Fibroblast of lung (primary cell): ENCODE measurements at regions not wholly inside any gene's neighbourhood (a gene's known extent, or its start where the extent isn't known, plus 50 kb on each side); places are given as distances from the start of the nearest gene placed in this dataset.

Experiments
- DNase-seq, 2 donors: peaks; one replicate each; pipeline versions ENCODE4 v3.0.0 to v3.0.0-alpha.2; 2010; ENCODE audit warnings: low read depth in 2 of 2
- H2AFZ ChIP-seq: 2 replicates; pipeline ENCODE4 v1.5.1; 2012; ENCODE audit warnings: low read length, control low read depth, inconsistent platforms
- H3K27ac ChIP-seq: 2 replicates; pipeline ENCODE4 v1.5.1; 2011; ENCODE audit warnings: low read length, control low read depth; ENCODE audit not compliant: insufficient read depth
- H3K27me3 ChIP-seq: 2 replicates; pipeline ENCODE4 v1.5.1; 2011; ENCODE audit warnings: mild to moderate bottlenecking, low read length; ENCODE audit not compliant: control insufficient read depth, insufficient read depth
- H3K36me3 ChIP-seq: 2 replicates; pipeline ENCODE4 v1.5.1; 2011; ENCODE audit warnings: low read length; ENCODE audit not compliant: control insufficient read depth, insufficient read depth
- H3K4me1 ChIP-seq: 2 replicates; pipeline ENCODE4 v1.5.1; 2011; ENCODE audit warnings: low read length; ENCODE audit not compliant: control insufficient read depth, insufficient read depth; ENCODE audit errors: extremely low read depth
- H3K4me2 ChIP-seq: 2 replicates; pipeline ENCODE4 v1.5.1; 2011; ENCODE audit warnings: low read length, control low read depth; ENCODE audit not compliant: insufficient read depth; ENCODE audit errors: extremely low read depth
- H3K4me3 ChIP-seq, 4 experiments: fragments of 200-600 bp in 1 of 4; sonication (generic) in 1 of 4; replicated peaks in 1 of 4; 2 replicates each; pipeline ENCODE4 v1.5.1; 2011 to 2016; ENCODE audit warnings: low read length in 4 of 4, low read depth in 3 of 4, mild to moderate bottlenecking in 3 of 4, control low read depth in 2 of 4, inconsistent platforms in 1 of 4, mixed read lengths in 1 of 4; ENCODE audit not compliant: insufficient read depth in 1 of 4; ENCODE audit errors: control extremely low read depth in 1 of 4
- H3K79me2 ChIP-seq: 2 replicates; pipeline ENCODE4 v1.5.1; 2012; ENCODE audit warnings: mild to moderate bottlenecking, low read length, inconsistent platforms; ENCODE audit not compliant: control insufficient read depth, insufficient read depth
- H3K9ac ChIP-seq: 2 replicates; pipeline ENCODE4 v1.5.1; 2011; ENCODE audit warnings: mild to moderate bottlenecking, low read length, control low read depth; ENCODE audit not compliant: insufficient read depth
- H3K9me3 ChIP-seq: 2 replicates; pipeline ENCODE4 v1.5.1; 2012; ENCODE audit warnings: low read depth, low read length; ENCODE audit not compliant: control insufficient read depth, insufficient read depth
- H4K20me1 ChIP-seq: 2 replicates; pipeline ENCODE4 v1.5.1; 2011; ENCODE audit warnings: low read length; ENCODE audit not compliant: control insufficient read depth, insufficient read depth; ENCODE audit errors: extremely low read depth
- EZH2 ChIP-seq: IDR thresholded peaks from 2 replicates; pipeline ENCODE4 v1.5.1; 2012; ENCODE audit warnings: low read length, control low read depth, mild to moderate bottlenecking; ENCODE audit errors: missing control alignments
- TF ChIP-seq, protein P1 (sequence below), 2 donors: IDR thresholded peaks in 1 of 2; conservative IDR thresholded peaks in 1 of 2; 1 replicate in 1 of 2; 2 replicates in 1 of 2; pipeline ENCODE4 v1.5.1; 2011 to 2012; ENCODE audit warnings: low read length in 2 of 2, control low read depth in 1 of 2, inconsistent platforms in 1 of 2, low read depth in 1 of 2, mild to moderate bottlenecking in 1 of 2

DNA sequence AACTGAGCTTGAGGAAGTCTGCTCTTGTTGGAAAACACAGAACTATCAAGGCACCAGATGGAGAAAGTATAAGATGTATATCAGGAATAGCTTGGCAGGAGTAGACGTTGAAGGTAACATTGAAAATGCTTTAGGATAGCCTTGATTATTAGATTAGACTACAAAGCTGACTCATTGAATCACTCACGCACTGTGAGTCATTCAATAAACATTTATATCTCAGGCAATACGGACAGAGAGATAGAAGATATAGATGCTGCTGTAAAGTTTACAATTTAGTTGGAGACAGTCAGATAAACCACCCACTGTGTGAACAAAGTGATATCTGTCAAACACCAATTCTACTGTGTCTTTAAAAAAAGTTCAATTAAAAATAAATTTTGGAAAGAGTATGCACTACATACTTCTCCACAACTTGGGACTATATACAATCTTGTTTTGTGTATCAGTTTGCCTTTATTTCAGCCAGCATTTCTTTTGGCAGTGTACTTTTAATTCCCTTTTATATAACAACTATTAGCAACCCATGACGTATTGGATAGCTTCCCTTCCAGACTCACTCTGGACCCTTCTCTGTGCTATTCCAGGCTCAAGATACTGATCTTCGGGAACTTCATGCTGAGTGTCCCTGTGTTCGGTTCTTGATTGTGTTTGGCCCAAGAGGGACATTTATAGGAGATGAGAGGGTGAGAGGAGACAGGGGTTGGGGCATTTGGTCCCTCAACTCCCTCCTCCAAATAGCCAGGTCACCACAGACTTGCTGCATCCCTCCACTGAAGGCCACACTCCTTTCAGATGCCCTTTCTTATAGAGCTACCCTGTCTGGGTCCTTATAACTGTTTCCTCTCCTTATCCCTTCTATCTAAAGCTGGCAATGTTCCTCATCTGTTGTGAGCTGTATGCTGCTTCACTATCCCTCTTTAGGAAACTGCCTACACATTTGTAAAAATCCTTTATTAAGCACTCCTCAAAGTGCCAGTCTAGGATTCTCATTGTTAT is 176.6 kb upstream of the PTPRK start:
- H3K27ac ChIP-seq: no peak overlapping the region
- H2AFZ ChIP-seq: no peak overlapping the region
- no peaks in the 10 kb centered on the region for H3K79me2 ChIP-seq
- no peaks in the 10 kb centered on the region for H3K36me3 ChIP-seq
- H3K4me1 ChIP-seq: peaks cover 3% of the 10 kb centered on the region
- H3K4me2 ChIP-seq: no peak overlapping the region
- H3K27me3 ChIP-seq: no peaks in the 10 kb centered on the region
- DNase-seq: peak; percentile 63 to 77
- H4K20me1 ChIP-seq: no peaks in the 10 kb centered on the region
- H3K9me3 ChIP-seq: no peaks in the 10 kb centered on the region
- H3K9ac ChIP-seq: no peak overlapping the region
- TF ChIP-seq, protein P1, sequence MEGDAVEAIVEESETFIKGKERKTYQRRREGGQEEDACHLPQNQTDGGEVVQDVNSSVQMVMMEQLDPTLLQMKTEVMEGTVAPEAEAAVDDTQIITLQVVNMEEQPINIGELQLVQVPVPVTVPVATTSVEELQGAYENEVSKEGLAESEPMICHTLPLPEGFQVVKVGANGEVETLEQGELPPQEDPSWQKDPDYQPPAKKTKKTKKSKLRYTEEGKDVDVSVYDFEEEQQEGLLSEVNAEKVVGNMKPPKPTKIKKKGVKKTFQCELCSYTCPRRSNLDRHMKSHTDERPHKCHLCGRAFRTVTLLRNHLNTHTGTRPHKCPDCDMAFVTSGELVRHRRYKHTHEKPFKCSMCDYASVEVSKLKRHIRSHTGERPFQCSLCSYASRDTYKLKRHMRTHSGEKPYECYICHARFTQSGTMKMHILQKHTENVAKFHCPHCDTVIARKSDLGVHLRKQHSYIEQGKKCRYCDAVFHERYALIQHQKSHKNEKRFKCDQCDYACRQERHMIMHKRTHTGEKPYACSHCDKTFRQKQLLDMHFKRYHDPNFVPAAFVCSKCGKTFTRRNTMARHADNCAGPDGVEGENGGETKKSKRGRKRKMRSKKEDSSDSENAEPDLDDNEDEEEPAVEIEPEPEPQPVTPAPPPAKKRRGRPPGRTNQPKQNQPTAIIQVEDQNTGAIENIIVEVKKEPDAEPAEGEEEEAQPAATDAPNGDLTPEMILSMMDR (conservative IDR thresholded peaks at IDR 0.05 in 1 of 2, IDR thresholded peaks at IDR 0.05 in 1 of 2; ENCODE audit: low read depth in 1 of 2, low read length in 2 of 2): no peak
- no peak for TF ChIP-seq EZH2
- H3K4me3 ChIP-seq: no peak overlapping the region

DNA sequence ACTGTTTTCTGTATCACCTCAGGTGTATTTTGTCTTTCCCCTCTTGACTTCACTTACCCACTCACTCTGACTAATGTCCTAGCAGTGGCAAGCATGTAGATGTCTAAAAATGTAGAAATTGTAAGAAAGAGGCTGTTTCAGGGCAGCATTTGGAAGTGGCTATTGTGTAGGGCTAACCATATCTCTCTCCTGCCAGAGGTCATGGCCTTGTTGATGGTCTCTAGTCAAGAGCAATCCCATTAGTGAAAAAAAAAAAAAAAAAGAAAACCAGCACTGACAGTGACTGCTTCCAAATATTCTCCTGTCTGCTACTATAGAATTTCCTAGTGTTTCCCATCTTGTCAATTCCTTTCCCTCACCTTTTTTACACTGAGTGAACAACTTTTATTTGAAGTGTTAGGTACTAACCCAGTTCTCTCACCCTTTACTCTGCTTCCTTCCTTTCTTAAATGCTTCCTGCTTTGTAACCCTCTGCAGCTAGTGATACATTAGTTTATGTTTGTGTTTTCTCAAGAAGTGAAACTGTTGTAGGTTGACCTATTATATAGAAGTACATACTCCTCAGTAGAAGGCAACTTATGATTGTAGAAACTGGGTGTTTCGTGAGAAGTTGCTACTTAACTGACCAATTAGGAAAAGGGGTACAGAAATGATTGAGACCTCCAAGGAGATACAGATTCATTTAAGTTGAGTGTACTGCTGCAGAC is 174.1 kb upstream of the PTPRK start:
- Histone ChIP-seq H3K9ac (no peak overlapping the region), H3K4me2 (no peak overlapping the region), H3K9me3 (no peaks in the 10 kb centered on the region), H2AFZ (no peak overlapping the region), H3K79me2 (no peaks in the 10 kb centered on the region), H3K27me3 (no peaks in the 10 kb centered on the region), H3K27ac (no peak overlapping the region), H4K20me1 (no peaks in the 10 kb centered on the region), H3K36me3 (no peaks in the 10 kb centered on the region), H3K4me1 (peaks cover 3% of the 10 kb centered on the region), H3K4me3 (no peak overlapping the region)
- TF ChIP-seq, protein P1 (conservative IDR thresholded peaks at IDR 0.05 in 1 of 2, IDR thresholded peaks at IDR 0.05 in 1 of 2; ENCODE audit: low read depth in 1 of 2, low read length in 2 of 2): no peak
- no peak for TF ChIP-seq EZH2
- DNase-seq: no peak

DNA sequence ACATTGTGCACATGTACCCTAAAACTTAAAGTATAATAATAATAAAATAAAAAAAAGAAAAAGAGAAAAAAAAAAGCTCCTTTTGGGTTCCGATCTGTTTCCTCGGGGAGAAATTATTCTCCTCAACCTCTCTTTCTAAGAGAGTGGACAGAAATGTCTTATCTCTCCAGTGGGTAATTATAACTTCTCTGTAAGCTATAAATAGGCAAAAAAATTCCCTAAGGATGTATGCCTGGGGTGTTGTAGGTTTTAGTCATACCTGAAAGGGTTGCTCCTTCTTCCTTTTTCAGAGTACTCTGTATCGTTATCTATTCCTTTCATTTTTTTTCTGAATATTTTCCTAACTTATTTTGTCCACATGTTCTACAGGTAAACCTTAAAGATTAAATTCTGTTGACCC is 169.7 kb upstream of the PTPRK start:
- no peaks in the 10 kb centered on the region for H3K79me2 ChIP-seq
- H3K27ac ChIP-seq: no peak overlapping the region
- H3K9ac ChIP-seq: no peak overlapping the region
- H3K4me3 ChIP-seq: no peak overlapping the region
- H3K9me3 ChIP-seq: no peaks in the 10 kb centered on the region
- no peaks in the 10 kb centered on the region for H3K36me3 ChIP-seq
- H4K20me1 ChIP-seq: no peaks in the 10 kb centered on the region
- TF ChIP-seq, protein P1 (conservative IDR thresholded peaks at IDR 0.05 in 1 of 2, IDR thresholded peaks at IDR 0.05 in 1 of 2; ENCODE audit: low read depth in 1 of 2, low read length in 2 of 2): no peak
- TF ChIP-seq EZH2: no peak
- H2AFZ ChIP-seq: no peak overlapping the region
- no peaks in the 10 kb centered on the region for H3K4me1 ChIP-seq
- no peak overlapping the region for H3K4me2 ChIP-seq
- H3K27me3 ChIP-seq: no peaks in the 10 kb centered on the region
- no peak for DNase-seq
